ENCODE measurements at regions not wholly inside any gene's neighbourhood (a gene's known extent, or its start where the extent isn't known, plus 50 kb on each side); places are given as distances from the start of the nearest gene placed in this dataset.
"Not testable (repeated sequence)": the region's sequence is repeated elsewhere in the genome, so short reads cannot be mapped to it uniquely, and the experiment has no call there.

- not testable (repeated sequence) for H3K9me3 ChIP-seq (ENCODE audit: control insufficient read depth in 1 of 2, low read length in 2 of 2); H3K27ac ChIP-seq (ENCODE audit: low read depth, low read length); H3K4me3 ChIP-seq (ENCODE audit: low read depth in 1 of 2, low read length in 2 of 2); H3K4me1 ChIP-seq (ENCODE audit: control insufficient read depth in 1 of 2, insufficient read depth in 2 of 2, low read length in 2 of 2); H3K36me3 ChIP-seq (ENCODE audit: control insufficient read depth in 1 of 2, insufficient read depth in 2 of 2, low read length in 2 of 2); H3K27me3 ChIP-seq (ENCODE audit: control insufficient read depth in 1 of 2, insufficient read depth in 2 of 2, low read length in 2 of 2); H3K9ac ChIP-seq (ENCODE audit: low read depth in 1 of 2, low read length in 2 of 2)
These were observed 523.5 kb downstream of the UQCRFS1 start for GRCh38 chr19:28689464-28689863.

GRCh38 chr19:28687296-28687695, 525.7 kb downstream of the UQCRFS1 start:
- Histone ChIP-seq H3K4me3 (ENCODE audit: low read depth in 1 of 2, low read length in 2 of 2) (no peak overlapping the region), H3K27me3 (ENCODE audit: control insufficient read depth in 1 of 2, insufficient read depth in 2 of 2, low read length in 2 of 2) (no peaks in the 10 kb centered on the region)

GRCh38 chr19:28686756-28687155, 526.2 kb downstream of the UQCRFS1 start:
- H3K9me3 ChIP-seq (ENCODE audit: control insufficient read depth in 1 of 2, low read length in 2 of 2): no peaks in the 10 kb centered on the region
- no peaks in the 10 kb centered on the region for H3K27me3 ChIP-seq (ENCODE audit: control insufficient read depth in 1 of 2, insufficient read depth in 2 of 2, low read length in 2 of 2)
- no peaks in the 10 kb centered on the region for H3K4me1 ChIP-seq (ENCODE audit: control insufficient read depth in 1 of 2, insufficient read depth in 2 of 2, low read length in 2 of 2)
- no peaks in the 10 kb centered on the region for H3K36me3 ChIP-seq (ENCODE audit: control insufficient read depth in 1 of 2, insufficient read depth in 2 of 2, low read length in 2 of 2)
- H3K27ac ChIP-seq (ENCODE audit: low read depth, low read length): no peak overlapping the region
- no peak overlapping the region for H3K4me3 ChIP-seq (ENCODE audit: low read depth in 1 of 2, low read length in 2 of 2)
- H3K9ac ChIP-seq (ENCODE audit: low read depth in 1 of 2, low read length in 2 of 2): no peak overlapping the region

More at GRCh38 chr19:28687296-28687695, 525.7 kb downstream of the UQCRFS1 start:
- Histone ChIP-seq H3K9me3 (ENCODE audit: control insufficient read depth in 1 of 2, low read length in 2 of 2) (no peaks in the 10 kb centered on the region), H3K27ac (ENCODE audit: low read depth, low read length) (no peak overlapping the region), H3K36me3 (ENCODE audit: control insufficient read depth in 1 of 2, insufficient read depth in 2 of 2, low read length in 2 of 2) (no peaks in the 10 kb centered on the region), H3K4me1 (ENCODE audit: control insufficient read depth in 1 of 2, insufficient read depth in 2 of 2, low read length in 2 of 2) (no peaks in the 10 kb centered on the region), H3K9ac (ENCODE audit: low read depth in 1 of 2, low read length in 2 of 2) (no peak overlapping the region)

GRCh38 chr19:28685802-28686201, 527.1 kb downstream of the UQCRFS1 start:
- no peak overlapping the region for H3K27ac ChIP-seq (ENCODE audit: low read depth, low read length)
- H3K27me3 ChIP-seq (ENCODE audit: control insufficient read depth in 1 of 2, insufficient read depth in 2 of 2, low read length in 2 of 2): no peaks in the 10 kb centered on the region
- H3K4me1 ChIP-seq (ENCODE audit: control insufficient read depth in 1 of 2, insufficient read depth in 2 of 2, low read length in 2 of 2): no peaks in the 10 kb centered on the region
- H3K9me3 ChIP-seq (ENCODE audit: control insufficient read depth in 1 of 2, low read length in 2 of 2): no peaks in the 10 kb centered on the region
- no peaks in the 10 kb centered on the region for H3K36me3 ChIP-seq (ENCODE audit: control insufficient read depth in 1 of 2, insufficient read depth in 2 of 2, low read length in 2 of 2)
- no peak overlapping the region for H3K9ac ChIP-seq (ENCODE audit: low read depth in 1 of 2, low read length in 2 of 2)
- no peak overlapping the region for H3K4me3 ChIP-seq (ENCODE audit: low read depth in 1 of 2, low read length in 2 of 2)

- not testable (repeated sequence) for H3K4me3 ChIP-seq (ENCODE audit: low read depth in 1 of 2, low read length in 2 of 2); H3K27me3 ChIP-seq (ENCODE audit: control insufficient read depth in 1 of 2, insufficient read depth in 2 of 2, low read length in 2 of 2); H3K4me1 ChIP-seq (ENCODE audit: control insufficient read depth in 1 of 2, insufficient read depth in 2 of 2, low read length in 2 of 2); H3K36me3 ChIP-seq (ENCODE audit: control insufficient read depth in 1 of 2, insufficient read depth in 2 of 2, low read length in 2 of 2); H3K9me3 ChIP-seq (ENCODE audit: control insufficient read depth in 1 of 2, low read length in 2 of 2); H3K27ac ChIP-seq (ENCODE audit: low read depth, low read length); H3K9ac ChIP-seq (ENCODE audit: low read depth in 1 of 2, low read length in 2 of 2)
These were observed 527.9 kb downstream of the UQCRFS1 start for GRCh38 chr19:28685077-28685476.

GRCh38 chr19:28680111-28680510, 532.8 kb downstream of the UQCRFS1 start:
- no peaks in the 10 kb centered on the region for H3K4me1 ChIP-seq (ENCODE audit: control insufficient read depth in 1 of 2, insufficient read depth in 2 of 2, low read length in 2 of 2)
- no peak overlapping the region for H3K4me3 ChIP-seq (ENCODE audit: low read depth in 1 of 2, low read length in 2 of 2)
- H3K27ac ChIP-seq (ENCODE audit: low read depth, low read length): no peak overlapping the region
- H3K27me3 ChIP-seq (ENCODE audit: control insufficient read depth in 1 of 2, insufficient read depth in 2 of 2, low read length in 2 of 2): no peaks in the 10 kb centered on the region
- no peaks in the 10 kb centered on the region for H3K36me3 ChIP-seq (ENCODE audit: control insufficient read depth in 1 of 2, insufficient read depth in 2 of 2, low read length in 2 of 2)
- H3K9me3 ChIP-seq (ENCODE audit: control insufficient read depth in 1 of 2, low read length in 2 of 2): no peaks in the 10 kb centered on the region
- no peak overlapping the region for H3K9ac ChIP-seq (ENCODE audit: low read depth in 1 of 2, low read length in 2 of 2)

GRCh38 chr19:28670836-28671235, 542.1 kb downstream of the UQCRFS1 start:
- Histone ChIP-seq H3K9me3 (ENCODE audit: control insufficient read depth in 1 of 2, low read length in 2 of 2) (peaks cover 10 to 21% of the 10 kb centered on the region in 2 donors), H3K4me3 (ENCODE audit: low read depth in 1 of 2, low read length in 2 of 2) (no peak overlapping the region), H3K36me3 (ENCODE audit: control insufficient read depth in 1 of 2, insufficient read depth in 2 of 2, low read length in 2 of 2) (no peaks in the 10 kb centered on the region), H3K4me1 (ENCODE audit: control insufficient read depth in 1 of 2, insufficient read depth in 2 of 2, low read length in 2 of 2) (no peaks in the 10 kb centered on the region), H3K27me3 (ENCODE audit: control insufficient read depth in 1 of 2, insufficient read depth in 2 of 2, low read length in 2 of 2) (no peaks in the 10 kb centered on the region), H3K27ac (ENCODE audit: low read depth, low read length) (no peak overlapping the region), H3K9ac (ENCODE audit: low read depth in 1 of 2, low read length in 2 of 2) (no peak overlapping the region)

GRCh38 chr19:28669804-28670203, 543.1 kb downstream of the UQCRFS1 start:
- Histone ChIP-seq H3K27ac (ENCODE audit: low read depth, low read length) (no peak overlapping the region), H3K36me3 (ENCODE audit: control insufficient read depth in 1 of 2, insufficient read depth in 2 of 2, low read length in 2 of 2) (no peaks in the 10 kb centered on the region), H3K27me3 (ENCODE audit: control insufficient read depth in 1 of 2, insufficient read depth in 2 of 2, low read length in 2 of 2) (no peaks in the 10 kb centered on the region), H3K9ac (ENCODE audit: low read depth in 1 of 2, low read length in 2 of 2) (no peak overlapping the region), H3K4me3 (ENCODE audit: low read depth in 1 of 2, low read length in 2 of 2) (no peak overlapping the region), H3K9me3 (ENCODE audit: control insufficient read depth in 1 of 2, low read length in 2 of 2) (peaks cover 10 to 21% of the 10 kb centered on the region in 2 donors), H3K4me1 (ENCODE audit: control insufficient read depth in 1 of 2, insufficient read depth in 2 of 2, low read length in 2 of 2) (no peaks in the 10 kb centered on the region)

GRCh38 chr19:28667348-28667977, 545.5 kb downstream of the UQCRFS1 start:
- Histone ChIP-seq H3K4me1 (ENCODE audit: control insufficient read depth in 1 of 2, insufficient read depth in 2 of 2, low read length in 2 of 2) (no peaks in the 10 kb centered on the region), H3K27me3 (ENCODE audit: control insufficient read depth in 1 of 2, insufficient read depth in 2 of 2, low read length in 2 of 2) (no peaks in the 10 kb centered on the region), H3K4me3 (ENCODE audit: low read depth in 1 of 2, low read length in 2 of 2) (no peak overlapping the region), H3K27ac (ENCODE audit: low read depth, low read length) (no peak overlapping the region), H3K9ac (ENCODE audit: low read depth in 1 of 2, low read length in 2 of 2) (no peak overlapping the region), H3K36me3 (ENCODE audit: control insufficient read depth in 1 of 2, insufficient read depth in 2 of 2, low read length in 2 of 2) (no peaks in the 10 kb centered on the region), H3K9me3 (ENCODE audit: control insufficient read depth in 1 of 2, low read length in 2 of 2) (peaks cover 10 to 20% of the 10 kb centered on the region in 2 donors)

- H3K4me3 ChIP-seq (ENCODE audit: low read depth in 1 of 2, low read length in 2 of 2): no peak overlapping the region
- H3K36me3 ChIP-seq (ENCODE audit: control insufficient read depth in 1 of 2, insufficient read depth in 2 of 2, low read length in 2 of 2): no peaks in the 10 kb centered on the region
- no peak overlapping the region for H3K9ac ChIP-seq (ENCODE audit: low read depth in 1 of 2, low read length in 2 of 2)
These were observed 547.2 kb downstream of the UQCRFS1 start for GRCh38 chr19:28665748-28666147.

GRCh38 chr19:28656644-28657043, 556.3 kb downstream of the UQCRFS1 start:
- no peak overlapping the region for H3K4me3 ChIP-seq (ENCODE audit: low read depth in 1 of 2, low read length in 2 of 2)
- H3K4me1 ChIP-seq (ENCODE audit: control insufficient read depth in 1 of 2, insufficient read depth in 2 of 2, low read length in 2 of 2): no peaks in the 10 kb centered on the region
- H3K9ac ChIP-seq (ENCODE audit: low read depth in 1 of 2, low read length in 2 of 2): no peak overlapping the region
- no peaks in the 10 kb centered on the region for H3K36me3 ChIP-seq (ENCODE audit: control insufficient read depth in 1 of 2, insufficient read depth in 2 of 2, low read length in 2 of 2)
- no peak overlapping the region for H3K27ac ChIP-seq (ENCODE audit: low read depth, low read length)
- no peaks in the 10 kb centered on the region for H3K27me3 ChIP-seq (ENCODE audit: control insufficient read depth in 1 of 2, insufficient read depth in 2 of 2, low read length in 2 of 2)
- peaks cover 20 to 21% of the 10 kb centered on the region in 2 donors for H3K9me3 ChIP-seq (ENCODE audit: control insufficient read depth in 1 of 2, low read length in 2 of 2)

More at GRCh38 chr19:28665748-28666147, 547.2 kb downstream of the UQCRFS1 start:
- Histone ChIP-seq H3K9me3 (ENCODE audit: control insufficient read depth in 1 of 2, low read length in 2 of 2) (peaks cover 10 to 20% of the 10 kb centered on the region in 2 donors), H3K27me3 (ENCODE audit: control insufficient read depth in 1 of 2, insufficient read depth in 2 of 2, low read length in 2 of 2) (no peaks in the 10 kb centered on the region), H3K27ac (ENCODE audit: low read depth, low read length) (no peak overlapping the region), H3K4me1 (ENCODE audit: control insufficient read depth in 1 of 2, insufficient read depth in 2 of 2, low read length in 2 of 2) (no peaks in the 10 kb centered on the region)
